HepG2 (cell line): ENCODE measurements at regions not wholly inside any gene's neighbourhood (a gene's known extent, or its start where the extent isn't known, plus 50 kb on each side); places are given as distances from the start of the nearest gene placed in this dataset.

Experiments used
- FIP1L1 ChIP-seq: fragments of 200-400 bp; formaldehyde crosslinking; IDR thresholded peaks from 2 replicates; pipeline ENCODE4 v1.6.1; 2018; ENCODE audit warnings: low read depth, mild to moderate bottlenecking, low read length, moderate library complexity, borderline replicate concordance; ENCODE audit not compliant: insufficient read depth
- FOXJ3 ChIP-seq: sonication (generic); formaldehyde crosslinking; IDR thresholded peaks from 2 replicates; pipeline ENCODE4 v1.4.0; 2020; ENCODE audit warnings: missing genetic modification reagents, mild to moderate bottlenecking, borderline replicate concordance
- KLF6 ChIP-seq: IDR thresholded peaks from 2 replicates; pipeline ENCODE4 v1.8.0; 2016; ENCODE audit warnings: missing biosample characterization, missing genetic modification reagents
- MYC ChIP-seq: sonication (generic); formaldehyde crosslinking; IDR thresholded peaks from 2 replicates; pipeline ENCODE4 v1.9.0; 2021; ENCODE audit warnings: missing genetic modification reagents, borderline replicate concordance
- RARA ChIP-seq: IDR thresholded peaks from 2 replicates; pipeline ENCODE4 v1.6.1; 2016; ENCODE audit warnings: missing genetic modification reagents, missing compliant biosample characterization
- SRY ChIP-seq: sonication (generic); formaldehyde crosslinking; IDR thresholded peaks from 2 replicates; pipeline ENCODE4 v1.8.0; 2022; ENCODE audit warnings: mild to moderate bottlenecking, missing genetic modification reagents
- ZKSCAN1 ChIP-seq: fragments of 150-350 bp; IDR thresholded peaks from 2 replicates; pipeline ENCODE4 v1.6.1; 2014; ENCODE audit warnings: low read length
- ZNF17 ChIP-seq: sonication (generic); formaldehyde crosslinking; IDR thresholded peaks from 2 replicates; pipeline ENCODE4 v1.5.0; 2020; ENCODE audit warnings: mild to moderate bottlenecking, missing genetic modification reagents
- TF ChIP-seq, protein P1 (sequence below): sonication (generic); formaldehyde crosslinking; conservative IDR thresholded peaks from 2 replicates; pipeline ENCODE4 v1.8.0; 2022; ENCODE audit warnings: low read depth, missing genetic modification reagents
- TF ChIP-seq, protein P2 (sequence below): sonication (generic); formaldehyde crosslinking; IDR thresholded peaks from 2 replicates; pipeline ENCODE4 v1.4.0; 2020; ENCODE audit warnings: mild to moderate bottlenecking, missing genetic modification reagents
- TF ChIP-seq, protein P3 (sequence below): sonication (generic); formaldehyde crosslinking; IDR thresholded peaks from 2 replicates; pipeline ENCODE4 v1.8.0; 2023; ENCODE audit warnings: mild to moderate bottlenecking, missing genetic modification reagents
- TF ChIP-seq, protein P4 (sequence below): sonication (generic); formaldehyde crosslinking; IDR thresholded peaks from 2 replicates; pipeline ENCODE4 v1.4.0; 2020; ENCODE audit warnings: missing genetic modification reagents, borderline replicate concordance
- TF ChIP-seq, protein P5 (sequence below): sonication (generic); formaldehyde crosslinking; IDR thresholded peaks from 2 replicates; pipeline ENCODE4 v1.8.0; 2022; ENCODE audit warnings: mild to moderate bottlenecking, missing genetic modification reagents
- TF ChIP-seq, protein P6 (sequence below): sonication (generic); IDR thresholded peaks from 2 replicates; pipeline ENCODE4 v1.6.1; 2016; ENCODE audit warnings: low read depth, borderline replicate concordance

DNA sequence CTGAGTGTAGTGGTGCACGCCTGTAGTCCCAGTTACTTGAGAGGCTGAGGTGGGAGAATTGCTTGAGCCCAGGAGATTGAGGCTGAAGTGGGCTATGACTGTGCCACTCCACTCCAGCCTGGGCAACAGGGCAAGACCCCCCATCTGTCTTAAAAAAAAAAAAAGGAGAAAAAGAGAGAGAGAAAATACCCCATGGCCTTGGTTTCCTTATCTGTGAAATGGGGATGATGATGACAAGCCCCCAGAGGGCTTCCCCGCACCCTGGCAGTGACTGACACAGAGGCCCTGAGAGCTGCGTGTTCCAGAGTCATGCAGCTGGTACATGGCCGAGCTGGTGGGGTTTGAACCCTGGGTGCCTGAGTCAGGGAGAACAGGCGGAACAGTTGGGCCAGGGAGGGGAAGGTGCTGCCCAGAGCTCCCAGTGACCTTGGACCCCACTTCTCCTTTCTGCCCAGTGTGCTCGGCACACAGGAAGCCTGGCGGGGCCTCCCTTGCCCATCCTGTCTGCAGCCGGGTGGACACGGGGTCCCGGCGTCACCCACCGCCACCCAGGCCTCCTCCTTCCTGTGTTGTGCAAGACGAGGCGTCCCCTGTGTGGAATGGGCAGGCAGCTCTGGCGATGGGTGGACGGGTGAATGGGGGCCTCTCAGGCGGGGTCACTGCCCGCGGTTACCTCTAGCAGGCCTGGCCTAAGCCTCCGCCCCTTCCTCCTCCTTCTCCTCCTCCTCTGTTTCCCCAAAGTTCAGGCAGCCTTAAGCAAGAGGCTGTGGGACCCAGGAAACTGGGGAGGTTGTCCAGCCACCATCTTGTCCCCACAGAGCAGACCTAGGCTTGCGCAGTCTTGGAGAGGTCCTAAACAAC, 84.2 kb downstream of the CEBPB start (continued):
- TF ChIP-seq, protein P1, sequence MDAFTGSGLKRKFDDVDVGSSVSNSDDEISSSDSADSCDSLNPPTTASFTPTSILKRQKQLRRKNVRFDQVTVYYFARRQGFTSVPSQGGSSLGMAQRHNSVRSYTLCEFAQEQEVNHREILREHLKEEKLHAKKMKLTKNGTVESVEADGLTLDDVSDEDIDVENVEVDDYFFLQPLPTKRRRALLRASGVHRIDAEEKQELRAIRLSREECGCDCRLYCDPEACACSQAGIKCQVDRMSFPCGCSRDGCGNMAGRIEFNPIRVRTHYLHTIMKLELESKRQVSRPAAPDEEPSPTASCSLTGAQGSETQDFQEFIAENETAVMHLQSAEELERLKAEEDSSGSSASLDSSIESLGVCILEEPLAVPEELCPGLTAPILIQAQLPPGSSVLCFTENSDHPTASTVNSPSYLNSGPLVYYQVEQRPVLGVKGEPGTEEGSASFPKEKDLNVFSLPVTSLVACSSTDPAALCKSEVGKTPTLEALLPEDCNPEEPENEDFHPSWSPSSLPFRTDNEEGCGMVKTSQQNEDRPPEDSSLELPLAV: no peak
- TF ChIP-seq, protein P2, sequence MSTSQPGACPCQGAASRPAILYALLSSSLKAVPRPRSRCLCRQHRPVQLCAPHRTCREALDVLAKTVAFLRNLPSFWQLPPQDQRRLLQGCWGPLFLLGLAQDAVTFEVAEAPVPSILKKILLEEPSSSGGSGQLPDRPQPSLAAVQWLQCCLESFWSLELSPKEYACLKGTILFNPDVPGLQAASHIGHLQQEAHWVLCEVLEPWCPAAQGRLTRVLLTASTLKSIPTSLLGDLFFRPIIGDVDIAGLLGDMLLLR (CRISPR knock-in tag): peak; percentile 89; the same call in 1 of the 2 replicates
- no peak for TF ChIP-seq ZKSCAN1
- TF ChIP-seq, protein P3, sequence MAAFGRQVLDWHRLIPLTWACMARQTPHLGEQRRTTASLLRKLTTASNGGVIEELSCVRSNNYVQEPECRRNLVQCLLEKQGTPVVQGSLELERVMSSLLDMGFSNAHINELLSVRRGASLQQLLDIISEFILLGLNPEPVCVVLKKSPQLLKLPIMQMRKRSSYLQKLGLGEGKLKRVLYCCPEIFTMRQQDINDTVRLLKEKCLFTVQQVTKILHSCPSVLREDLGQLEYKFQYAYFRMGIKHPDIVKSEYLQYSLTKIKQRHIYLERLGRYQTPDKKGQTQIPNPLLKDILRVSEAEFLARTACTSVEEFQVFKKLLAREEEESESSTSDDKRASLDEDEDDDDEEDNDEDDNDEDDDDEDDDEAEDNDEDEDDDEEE (CRISPR knock-in tag): peak; percentile 98
- TF ChIP-seq MYC: peak; percentile 95; the same call in 1 of the 2 replicates
- no peak for TF ChIP-seq ZNF17 (CRISPR knock-in tag)
- TF ChIP-seq, protein P4, sequence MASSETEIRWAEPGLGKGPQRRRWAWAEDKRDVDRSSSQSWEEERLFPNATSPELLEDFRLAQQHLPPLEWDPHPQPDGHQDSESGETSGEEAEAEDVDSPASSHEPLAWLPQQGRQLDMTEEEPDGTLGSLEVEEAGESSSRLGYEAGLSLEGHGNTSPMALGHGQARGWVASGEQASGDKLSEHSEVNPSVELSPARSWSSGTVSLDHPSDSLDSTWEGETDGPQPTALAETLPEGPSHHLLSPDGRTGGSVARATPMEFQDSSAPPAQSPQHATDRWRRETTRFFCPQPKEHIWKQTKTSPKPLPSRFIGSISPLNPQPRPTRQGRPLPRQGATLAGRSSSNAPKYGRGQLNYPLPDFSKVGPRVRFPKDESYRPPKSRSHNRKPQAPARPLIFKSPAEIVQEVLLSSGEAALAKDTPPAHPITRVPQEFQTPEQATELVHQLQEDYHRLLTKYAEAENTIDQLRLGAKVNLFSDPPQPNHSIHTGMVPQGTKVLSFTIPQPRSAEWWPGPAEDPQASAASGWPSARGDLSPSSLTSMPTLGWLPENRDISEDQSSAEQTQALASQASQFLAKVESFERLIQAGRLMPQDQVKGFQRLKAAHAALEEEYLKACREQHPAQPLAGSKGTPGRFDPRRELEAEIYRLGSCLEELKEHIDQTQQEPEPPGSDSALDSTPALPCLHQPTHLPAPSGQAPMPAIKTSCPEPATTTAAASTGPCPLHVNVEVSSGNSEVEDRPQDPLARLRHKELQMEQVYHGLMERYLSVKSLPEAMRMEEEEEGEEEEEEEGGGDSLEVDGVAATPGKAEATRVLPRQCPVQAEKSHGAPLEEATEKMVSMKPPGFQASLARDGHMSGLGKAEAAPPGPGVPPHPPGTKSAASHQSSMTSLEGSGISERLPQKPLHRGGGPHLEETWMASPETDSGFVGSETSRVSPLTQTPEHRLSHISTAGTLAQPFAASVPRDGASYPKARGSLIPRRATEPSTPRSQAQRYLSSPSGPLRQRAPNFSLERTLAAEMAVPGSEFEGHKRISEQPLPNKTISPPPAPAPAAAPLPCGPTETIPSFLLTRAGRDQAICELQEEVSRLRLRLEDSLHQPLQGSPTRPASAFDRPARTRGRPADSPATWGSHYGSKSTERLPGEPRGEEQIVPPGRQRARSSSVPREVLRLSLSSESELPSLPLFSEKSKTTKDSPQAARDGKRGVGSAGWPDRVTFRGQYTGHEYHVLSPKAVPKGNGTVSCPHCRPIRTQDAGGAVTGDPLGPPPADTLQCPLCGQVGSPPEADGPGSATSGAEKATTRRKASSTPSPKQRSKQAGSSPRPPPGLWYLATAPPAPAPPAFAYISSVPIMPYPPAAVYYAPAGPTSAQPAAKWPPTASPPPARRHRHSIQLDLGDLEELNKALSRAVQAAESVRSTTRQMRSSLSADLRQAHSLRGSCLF (CRISPR knock-in tag): no peak
- peak; percentile 95 for TF ChIP-seq RARA (CRISPR knock-in tag)
- no peak for TF ChIP-seq SRY
- TF ChIP-seq KLF6 (CRISPR knock-in tag): peak; percentile 96; the same call in 1 of the 2 replicates
- no peak for TF ChIP-seq FIP1L1
- peak; percentile 57; the same call in 1 of the 2 replicates for TF ChIP-seq FOXJ3 (CRISPR knock-in tag)
- TF ChIP-seq, protein P5, sequence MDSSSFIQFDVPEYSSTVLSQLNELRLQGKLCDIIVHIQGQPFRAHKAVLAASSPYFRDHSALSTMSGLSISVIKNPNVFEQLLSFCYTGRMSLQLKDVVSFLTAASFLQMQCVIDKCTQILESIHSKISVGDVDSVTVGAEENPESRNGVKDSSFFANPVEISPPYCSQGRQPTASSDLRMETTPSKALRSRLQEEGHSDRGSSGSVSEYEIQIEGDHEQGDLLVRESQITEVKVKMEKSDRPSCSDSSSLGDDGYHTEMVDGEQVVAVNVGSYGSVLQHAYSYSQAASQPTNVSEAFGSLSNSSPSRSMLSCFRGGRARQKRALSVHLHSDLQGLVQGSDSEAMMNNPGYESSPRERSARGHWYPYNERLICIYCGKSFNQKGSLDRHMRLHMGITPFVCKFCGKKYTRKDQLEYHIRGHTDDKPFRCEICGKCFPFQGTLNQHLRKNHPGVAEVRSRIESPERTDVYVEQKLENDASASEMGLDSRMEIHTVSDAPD (CRISPR knock-in tag): peak; percentile 79
- TF ChIP-seq, protein P6, sequence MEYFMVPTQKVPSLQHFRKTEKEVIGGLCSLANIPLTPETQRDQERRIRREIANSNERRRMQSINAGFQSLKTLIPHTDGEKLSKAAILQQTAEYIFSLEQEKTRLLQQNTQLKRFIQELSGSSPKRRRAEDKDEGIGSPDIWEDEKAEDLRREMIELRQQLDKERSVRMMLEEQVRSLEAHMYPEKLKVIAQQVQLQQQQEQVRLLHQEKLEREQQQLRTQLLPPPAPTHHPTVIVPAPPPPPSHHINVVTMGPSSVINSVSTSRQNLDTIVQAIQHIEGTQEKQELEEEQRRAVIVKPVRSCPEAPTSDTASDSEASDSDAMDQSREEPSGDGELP: peak; percentile 81; the same call in 1 of the 2 replicates
